NCI-H1436 (cell line): ENCODE measurements at regions not wholly inside any gene's neighbourhood (a gene's known extent, or its start where the extent isn't known, plus 50 kb on each side); places are given as distances from the start of the nearest gene placed in this dataset.
A peak's percentile ranks its signal among the peaks of the same experiment; 100 is the strongest.
"Not testable (repeated sequence)": the region's sequence is repeated elsewhere in the genome, so short reads cannot be mapped to it uniquely, and the experiment has no call there.

ENCODE experiments used
- DNase-seq: peaks from one replicate; lab custom pipeline; 2025; lab: John Stamatoyannopoulos, UW

DNA sequence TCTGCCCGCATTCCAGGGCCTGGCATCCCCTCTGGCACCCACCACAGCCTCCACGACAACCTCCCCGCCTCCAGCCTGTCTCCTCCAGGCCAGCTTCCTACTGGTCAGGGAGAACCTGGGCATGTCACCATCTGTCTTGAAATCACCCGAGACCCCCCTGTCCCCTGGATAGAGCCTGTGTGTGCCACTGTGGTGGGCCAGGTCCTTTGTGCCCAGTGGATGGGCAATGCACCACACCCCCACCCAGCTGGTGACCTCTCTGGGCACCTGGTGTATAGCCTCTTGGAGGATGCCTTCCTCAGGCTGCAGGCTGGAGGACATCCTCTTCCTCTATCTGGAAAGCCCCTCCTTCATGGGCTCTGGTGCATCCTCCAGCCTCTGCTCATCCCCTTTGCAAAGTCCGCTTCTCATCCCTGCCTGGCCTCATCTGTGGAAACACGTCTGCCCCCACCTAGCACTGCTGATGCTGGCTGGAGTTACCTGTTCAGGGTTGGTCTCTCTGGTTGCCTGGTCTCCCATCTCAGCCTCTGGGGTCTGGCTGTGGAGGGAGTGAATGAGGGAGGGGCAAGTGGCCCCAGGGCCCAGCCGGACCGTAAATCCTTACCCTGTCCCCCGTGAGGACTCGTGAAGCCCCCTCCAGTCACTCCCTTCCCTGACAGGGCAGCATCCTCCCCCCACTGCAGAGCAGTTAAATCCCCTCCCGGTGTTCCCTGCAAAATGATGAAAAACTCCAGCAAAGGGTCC lies 589.6 kb downstream of the TBC1D22A start:
- no peak for DNase-seq

DNA sequence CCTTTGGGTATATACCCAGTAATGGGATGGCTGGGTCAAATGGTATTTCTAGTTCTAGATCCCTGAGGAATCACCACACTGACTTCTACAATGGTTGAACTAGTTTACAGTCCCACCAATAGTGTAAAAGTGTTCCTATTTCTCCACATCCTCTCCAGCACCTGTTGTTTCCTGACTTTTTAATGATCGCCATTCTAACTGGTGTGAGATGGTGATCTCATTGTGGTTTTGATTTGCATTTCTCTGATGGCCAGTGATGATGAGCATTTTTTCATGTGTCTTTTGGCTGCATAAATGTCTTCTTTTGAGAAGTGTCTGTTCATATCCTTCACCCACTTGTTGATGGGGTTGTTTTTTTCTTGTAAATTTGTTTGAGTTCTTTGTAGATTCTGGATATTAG lies 583.8 kb downstream of the TBC1D22A start:
- not testable (repeated sequence) for DNase-seq

DNA sequence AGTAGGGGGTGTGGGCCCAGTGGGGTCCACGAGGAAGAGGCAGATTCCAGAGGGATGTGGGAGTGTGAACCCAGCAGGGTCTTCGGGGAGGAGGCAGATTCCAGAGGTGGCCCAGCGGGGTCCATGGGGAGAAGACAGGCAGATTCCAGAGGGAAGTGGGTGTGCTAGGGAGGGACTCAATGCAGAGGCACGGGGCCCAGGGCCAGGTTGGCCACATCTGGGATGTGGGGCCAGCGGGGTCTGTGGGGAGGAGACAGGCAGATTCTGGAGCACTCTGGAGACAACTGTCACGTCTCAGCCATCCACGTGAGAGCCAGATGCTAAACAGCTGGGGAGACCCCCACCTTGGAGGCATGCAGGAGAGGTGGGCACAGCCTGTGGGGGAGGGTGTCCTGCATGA lies 582.6 kb downstream of the TBC1D22A start:
- DNase-seq = no peak

DNA sequence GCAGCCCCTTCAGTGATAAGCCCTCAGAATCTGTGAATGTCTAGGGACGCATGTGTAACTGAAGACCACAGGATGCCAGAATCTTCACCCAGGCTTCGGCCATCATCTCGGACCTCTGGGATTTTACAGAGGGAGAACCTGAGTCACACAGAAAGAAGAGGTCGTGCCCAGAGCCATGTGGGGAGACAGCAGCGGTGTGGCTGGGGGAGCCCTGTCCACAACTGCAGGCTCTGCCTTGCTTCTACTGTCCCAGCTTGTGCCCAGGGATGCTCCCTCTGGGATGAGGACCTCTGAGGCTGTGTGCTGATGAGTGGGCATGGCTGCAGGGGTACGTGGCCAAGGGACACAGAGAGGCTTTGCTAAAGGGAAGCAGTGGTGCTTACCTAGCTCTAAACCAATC lies 582.0 kb downstream of the TBC1D22A start:
- DNase-seq = no peak

DNA sequence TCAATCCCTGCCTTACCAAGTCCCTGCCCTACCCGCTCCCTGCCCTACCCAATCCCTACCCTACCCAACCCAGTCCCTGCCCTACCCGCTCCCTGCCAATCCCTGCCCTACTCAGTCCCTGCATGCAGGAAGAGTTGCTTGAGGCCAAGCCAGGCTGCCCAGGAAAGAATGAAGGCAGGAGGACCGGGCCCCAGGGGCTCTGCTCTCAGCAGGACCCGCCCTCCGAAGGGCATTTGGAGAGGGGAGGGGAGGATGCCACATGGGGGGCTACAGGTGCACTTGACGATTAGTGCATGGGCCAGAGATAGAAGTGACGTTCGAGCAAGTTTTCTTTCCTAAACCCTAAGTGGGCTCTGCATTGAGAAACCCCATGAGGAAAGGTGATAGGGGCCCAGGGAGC lies 581.2 kb downstream of the TBC1D22A start:
- DNase-seq = no peak

DNA sequence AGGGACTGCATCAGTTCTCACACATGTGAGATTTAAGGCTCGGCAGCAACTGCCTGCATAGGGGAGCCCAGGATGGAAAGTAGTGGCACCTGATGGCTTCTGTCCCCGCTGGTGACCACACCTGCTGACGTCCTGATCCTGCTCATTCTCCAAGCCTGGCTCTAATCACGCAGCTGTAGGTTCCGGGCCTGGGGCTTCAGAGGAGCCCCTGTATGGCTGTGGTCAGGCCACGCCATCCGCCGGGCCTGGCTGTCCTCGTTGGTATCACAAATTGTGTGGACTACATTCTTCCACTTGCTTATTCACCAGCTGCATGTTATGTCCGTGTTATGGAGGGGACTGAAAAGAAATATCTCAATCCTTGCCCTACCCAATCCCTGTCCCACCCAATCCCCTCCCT lies 580.0 kb downstream of the TBC1D22A start:
- no peak for DNase-seq

DNA sequence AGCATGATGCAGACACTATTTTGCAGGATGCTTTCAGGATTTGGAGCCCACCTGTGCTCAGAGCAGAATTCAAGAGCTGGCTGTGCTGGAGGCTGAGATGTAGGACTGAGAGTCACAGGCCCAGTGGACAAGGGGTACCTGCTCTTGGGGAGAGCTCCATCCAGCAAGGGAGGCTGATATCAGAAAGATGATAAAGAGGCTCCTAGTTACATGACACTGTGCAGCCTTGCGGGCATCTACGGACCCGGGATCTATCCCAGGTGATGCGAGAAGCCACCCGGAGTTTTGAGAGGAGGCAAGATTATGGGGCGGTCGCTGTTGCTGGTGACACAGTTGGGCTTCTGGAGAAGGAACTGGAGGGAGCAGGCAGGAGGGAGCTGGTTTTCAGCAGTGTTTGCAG lies 579.0 kb downstream of the TBC1D22A start:
- no peak for DNase-seq

DNA sequence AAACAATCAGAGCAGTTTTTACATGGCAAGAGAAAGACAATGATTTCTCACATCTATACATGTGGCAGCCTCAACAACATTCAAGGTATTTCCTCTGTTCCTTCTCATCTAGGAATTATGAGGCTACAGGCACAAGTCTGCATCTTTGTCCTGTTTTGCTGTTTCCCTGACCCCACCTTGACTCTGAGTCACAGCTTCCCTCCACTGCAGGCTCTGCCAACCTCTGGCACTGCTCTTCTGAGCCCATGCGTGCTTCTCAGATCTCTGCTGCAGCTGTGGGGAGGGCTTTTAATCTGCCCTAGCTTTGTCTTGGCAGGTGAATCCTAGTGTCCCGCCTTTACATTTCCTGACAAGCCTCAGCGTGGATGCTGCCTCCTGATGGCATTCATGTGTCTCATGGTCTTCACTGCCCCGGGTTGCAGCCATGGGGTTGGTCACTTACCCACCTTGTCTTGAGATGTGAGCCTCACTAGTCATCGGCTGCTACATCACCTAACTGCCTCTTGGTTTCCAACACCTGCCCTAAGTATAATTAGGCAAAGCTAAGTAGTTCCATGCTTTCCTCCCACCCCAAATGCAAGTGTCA lies 578.5 kb downstream of the TBC1D22A start:
- DNase-seq = no peak

DNA sequence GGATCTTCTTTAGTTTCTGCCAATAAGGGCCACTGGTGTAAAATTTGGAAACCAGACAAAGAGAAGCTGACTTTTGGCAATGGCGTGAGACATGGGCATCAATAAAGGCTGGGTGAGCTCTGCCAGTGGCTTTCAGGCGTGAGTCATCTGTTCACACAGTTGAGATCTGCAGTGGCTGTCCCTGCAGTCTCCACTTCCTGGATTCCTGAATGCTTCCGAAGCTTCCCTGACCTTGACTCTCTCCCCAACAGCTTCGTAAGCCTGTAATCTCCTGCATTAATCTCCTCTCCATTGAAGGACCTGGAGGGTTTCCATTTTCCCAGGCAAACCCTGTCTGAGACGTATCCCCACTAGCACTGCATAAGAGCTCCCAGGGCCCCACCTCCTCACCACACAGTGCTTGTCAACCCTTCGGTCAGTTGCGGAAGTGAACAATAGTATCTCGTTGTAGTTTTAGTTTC lies 574.7 kb downstream of the TBC1D22A start:
- no peak for DNase-seq

DNA sequence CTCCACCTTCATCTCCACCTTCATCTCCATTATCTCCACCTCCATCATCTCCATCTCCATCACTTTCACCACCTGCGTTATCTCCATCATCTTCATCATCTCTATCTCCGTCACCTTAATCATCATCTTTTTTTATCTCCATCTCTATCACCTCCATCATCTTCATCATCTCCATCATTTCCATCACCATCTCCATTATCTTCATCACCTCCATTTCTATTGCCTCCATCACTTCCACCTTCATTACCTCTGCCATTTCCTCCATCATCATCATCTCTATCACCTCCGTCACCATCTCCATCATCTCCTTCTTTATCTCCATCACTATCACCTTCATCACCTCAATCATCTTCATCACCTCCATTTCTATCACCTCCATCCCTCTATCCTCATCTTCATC lies 573.5 kb downstream of the TBC1D22A start:
- no peak for DNase-seq

DNA sequence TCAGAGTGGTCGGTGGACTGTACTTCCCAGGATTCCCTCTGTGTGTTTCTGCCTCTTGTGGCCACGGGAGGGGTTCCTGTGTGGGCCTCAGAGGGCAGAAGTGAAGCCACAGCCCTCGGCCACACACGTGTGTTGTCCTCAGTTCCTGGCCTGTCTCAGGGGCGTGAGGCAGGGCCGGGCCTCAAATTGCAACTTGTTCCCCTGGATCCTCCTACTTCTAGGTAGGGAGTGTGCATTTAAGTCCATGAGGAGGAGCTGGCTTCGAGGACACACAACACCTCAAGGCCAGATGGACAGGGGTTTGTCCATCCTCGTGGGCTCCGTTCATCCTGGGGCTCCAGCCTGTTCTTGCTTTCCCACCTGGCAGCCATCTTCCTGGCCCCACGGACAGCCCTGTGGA lies 573.0 kb downstream of the TBC1D22A start:
- no peak for DNase-seq

DNA sequence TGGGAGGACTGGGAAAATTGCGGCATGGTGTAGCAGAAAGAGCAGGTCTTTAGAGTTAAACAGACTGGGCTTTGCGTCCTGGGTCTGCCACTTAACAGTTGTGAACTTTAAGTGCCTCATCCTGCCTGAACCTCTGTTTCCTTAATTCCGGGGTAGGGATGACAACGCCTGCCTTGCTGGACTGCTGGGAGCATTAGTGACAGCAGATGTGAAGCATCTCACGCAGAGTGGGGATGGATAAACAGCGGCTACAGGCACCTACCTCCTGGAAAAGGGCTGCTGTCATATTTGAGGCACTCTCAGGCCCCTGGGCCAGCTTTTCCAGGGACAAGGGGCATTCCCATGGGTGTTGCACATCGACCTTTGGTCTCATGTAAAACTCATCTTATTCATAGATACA lies 572.2 kb downstream of the TBC1D22A start:
- no peak for DNase-seq

DNA sequence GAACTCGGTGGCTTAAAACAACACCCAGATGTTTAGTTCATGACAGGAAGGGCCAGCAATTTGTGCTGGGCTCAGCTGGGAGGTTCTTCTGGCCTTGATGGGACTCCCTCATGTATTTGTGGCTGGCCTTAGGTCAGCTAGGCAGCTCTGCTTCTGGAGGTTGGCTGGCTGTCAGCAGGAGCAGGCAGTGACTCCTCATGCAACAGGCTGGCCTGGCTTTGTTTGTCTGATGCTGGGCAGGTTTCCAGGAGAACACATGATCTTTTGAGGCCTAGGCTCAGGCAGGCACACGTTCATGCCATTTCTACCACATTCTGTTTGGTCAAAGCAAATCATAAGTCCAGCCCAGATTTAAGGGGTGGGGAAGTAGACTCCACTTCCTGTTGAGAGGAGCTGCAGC lies 571.2 kb downstream of the TBC1D22A start:
- DNase-seq = peak; percentile 1

DNA sequence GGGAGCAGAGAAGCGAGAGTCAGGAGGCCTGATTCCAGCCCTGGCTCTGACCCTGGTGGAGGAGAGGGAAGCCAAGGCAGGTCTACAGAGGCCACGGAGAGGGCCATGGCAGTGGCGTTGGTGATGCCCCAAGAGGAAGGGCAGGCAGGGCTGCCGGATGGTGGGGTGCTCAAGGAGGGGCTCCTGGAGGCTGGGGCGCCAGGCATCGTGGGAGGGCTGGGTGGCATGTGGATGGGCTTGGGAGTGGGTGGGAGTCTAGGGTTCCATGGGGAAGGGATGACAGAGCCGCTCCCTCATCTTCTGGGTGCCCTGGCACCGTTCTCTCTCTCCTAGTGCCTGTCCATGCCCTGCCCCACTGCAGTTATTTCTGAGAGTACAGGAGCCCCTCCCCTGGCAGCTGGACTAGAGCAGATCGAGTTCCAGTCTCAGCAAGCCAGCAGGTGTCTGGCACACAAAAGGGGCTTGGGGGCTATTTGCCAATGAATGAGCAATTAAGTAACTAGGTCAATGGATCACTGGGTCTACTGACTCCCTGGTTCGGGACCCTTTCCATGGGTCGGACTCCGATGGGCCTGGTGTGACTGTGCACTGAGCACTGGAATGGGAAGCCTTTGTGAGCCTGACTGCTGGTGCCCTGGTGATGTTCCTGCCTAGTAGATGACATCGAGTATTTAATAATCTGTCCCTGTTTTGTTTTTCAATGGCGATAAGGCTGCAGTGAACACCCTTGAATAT lies 570.0 kb downstream of the TBC1D22A start:
- DNase-seq = no peak

DNA sequence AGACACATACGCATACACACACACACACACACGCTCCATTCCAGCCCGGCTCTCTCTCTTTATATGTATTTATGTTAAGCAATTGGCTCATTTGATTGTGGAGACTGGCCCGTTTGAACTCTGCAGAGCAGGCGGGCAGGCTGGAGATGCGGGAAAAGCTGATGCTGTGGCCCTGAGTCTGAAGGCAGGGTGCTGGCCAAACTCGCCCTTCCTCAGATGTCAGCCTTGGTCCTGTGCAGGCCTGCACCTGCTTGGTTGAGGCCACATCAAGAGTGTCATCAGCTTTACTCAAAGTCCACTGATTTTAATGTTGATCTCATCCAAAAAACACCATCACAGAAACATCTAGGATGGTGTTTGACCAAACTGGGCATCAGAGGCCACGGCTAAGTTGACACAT lies 569.3 kb downstream of the TBC1D22A start:
- no peak for DNase-seq

DNA sequence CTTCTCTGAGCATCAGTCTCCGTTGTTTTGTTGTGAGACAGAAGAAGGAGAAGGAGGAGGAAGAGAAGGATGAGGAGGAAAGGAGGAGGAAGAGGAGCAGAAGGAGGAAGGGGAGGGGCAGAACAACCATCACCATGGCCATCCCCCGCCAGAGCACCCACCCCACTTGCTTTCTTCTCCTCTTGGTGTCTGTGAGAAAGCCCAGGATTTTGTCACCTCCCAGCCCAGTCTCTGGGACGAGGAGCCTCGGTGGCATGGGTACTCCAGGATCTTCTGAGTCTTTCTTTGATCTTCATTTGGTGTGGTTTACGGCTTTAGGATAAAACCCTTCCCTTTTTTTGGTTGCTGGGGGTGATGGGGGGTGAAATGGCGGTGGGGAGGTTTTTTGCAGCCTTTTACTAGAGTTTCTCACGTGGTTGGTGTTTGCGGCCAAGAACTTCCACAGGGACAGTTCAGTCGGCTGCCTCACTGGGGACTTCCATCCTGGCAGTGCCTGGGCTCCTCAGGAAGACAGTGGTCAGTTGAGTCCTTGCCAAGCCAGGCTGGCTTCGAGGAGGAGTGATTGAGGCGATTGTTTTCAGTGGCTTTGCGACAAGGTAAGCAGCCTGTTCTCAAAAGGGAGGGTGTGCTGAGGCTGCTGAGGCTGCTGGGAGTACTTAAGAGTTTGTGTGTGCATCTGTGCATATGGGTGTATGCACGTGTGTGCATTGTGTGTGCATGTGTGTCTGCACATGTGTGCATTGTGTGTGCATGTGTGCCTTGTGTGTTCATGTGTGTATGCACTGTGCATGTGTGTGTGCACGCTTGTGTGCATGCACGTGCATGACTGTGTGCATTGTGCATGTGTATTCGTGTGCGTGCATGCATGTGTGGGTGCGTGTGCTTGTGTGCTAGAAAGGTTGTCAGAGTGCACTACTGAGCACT lies 567.5 kb downstream of the TBC1D22A start:
- no peak for DNase-seq

DNA sequence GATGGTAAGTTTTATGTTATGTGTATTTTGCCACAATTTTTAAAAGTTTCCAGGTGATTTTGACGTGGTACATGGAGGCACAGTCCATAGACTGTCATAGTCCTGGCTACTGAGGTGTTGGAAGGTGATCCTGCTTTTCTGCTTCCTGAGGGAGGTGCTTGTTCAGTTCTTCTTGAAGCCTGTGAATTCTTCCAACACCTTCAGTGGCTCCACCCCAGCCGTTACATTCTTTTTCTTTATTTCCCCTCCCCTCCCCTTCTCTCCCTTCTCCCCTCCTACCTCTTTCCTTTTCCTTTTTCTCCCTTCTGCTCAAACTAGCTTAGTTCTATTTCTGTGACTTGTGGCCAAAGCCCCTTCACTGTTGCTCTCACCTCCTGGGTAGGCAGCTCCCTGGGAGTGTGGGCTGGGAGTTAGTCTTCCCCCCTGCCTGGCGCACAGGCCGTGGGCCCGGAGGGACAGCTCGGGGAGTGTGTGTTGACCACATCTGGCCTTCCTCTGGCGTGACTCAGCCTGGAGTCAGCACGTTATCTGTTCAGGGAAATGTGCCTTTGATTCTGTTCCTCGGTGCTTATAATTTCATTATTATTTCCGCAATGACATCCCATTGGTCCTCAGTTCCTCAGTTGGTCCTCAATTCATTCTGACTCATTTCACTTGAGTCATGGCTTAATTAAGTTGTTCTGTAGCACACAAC lies 566.2 kb downstream of the TBC1D22A start:
- DNase-seq = no peak

DNA sequence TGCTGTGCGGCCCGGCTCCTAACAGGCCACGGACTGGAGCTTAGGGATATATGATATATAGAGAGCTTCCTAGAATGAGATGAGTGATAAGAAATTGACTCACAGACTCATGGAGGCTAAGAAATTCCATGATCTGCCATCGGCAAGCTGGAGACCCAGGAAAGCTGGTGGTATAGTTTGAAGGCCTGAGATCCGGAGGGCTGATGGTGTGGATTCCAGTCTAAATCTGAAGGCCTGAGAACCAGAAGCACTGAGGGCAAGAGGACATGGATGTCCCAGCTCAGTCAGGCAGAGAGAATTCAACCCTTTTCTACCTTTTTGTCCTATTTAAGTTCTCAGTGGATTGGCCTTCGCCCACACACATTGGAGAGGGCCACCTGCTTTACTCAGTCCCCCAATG lies 564.8 kb downstream of the TBC1D22A start:
- DNase-seq = no peak

DNA sequence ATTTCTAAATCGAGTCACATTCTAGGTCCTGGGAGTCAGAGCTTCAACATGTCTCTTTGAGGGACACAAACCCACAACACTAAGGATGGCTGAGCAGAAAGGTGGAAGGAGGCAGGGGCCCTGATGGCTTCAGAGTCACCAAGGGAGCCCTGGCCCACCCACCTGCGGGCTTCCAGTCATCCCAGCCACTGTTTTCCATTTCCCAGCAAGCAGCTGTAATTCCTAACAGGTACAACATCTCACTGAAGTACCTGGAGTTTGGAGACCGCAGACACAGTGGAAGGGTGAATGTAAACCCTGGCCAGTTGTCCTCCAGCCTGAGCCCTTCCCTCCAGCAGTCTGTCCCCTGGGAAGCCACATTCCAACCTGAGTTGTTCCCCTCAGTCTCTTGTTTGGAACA lies 562.8 kb downstream of the TBC1D22A start:
- DNase-seq = no peak

DNA sequence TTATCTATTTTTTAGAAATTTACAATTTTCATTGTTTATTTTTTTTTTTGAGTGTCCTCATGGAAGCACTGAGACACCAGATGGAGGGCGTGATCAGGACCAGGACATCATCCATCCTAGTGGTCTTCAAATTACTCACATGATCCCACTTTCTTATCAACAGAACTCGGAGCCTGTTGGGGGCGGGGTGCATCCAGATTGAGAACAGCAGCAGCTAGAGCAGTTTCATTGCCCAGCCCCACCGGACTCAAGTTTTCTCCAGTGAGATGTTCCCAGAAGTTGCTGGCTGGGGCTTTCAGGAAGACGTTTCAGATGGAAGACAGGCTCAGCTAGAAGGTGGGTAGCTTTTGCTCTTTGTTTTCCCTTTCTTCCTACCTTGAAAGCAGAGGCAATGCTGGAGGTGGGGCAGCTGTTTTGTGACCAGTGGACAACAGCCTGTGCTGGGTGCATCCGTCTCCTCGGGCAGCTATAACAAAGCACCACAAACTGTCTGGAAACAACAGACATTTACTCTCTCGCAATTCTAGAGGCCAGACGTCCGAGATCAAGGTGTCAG lies 562.1 kb downstream of the TBC1D22A start:
- no peak for DNase-seq

DNA sequence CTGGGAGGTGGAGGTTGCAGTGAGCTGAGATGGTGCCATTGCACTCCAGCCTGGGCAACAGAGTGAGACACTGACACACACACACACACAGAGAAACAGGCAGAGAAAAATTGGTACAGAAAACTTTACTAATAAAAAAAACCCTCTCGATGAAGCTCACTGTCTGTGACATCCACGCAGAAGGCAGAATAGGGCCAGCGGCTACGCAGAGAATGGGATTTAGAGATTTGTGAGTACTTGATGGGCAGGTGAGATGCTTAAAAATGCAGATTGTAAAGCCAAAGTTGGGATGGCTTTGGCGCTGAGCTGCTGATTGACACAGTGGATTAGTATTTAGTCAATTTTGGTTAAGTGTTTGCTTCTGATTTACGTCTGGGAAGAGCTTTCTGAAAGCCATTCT lies 561.1 kb downstream of the TBC1D22A start:
- no peak for DNase-seq
